Germinal center (tissue), 1 donor: ENCODE measurements at regions not wholly inside any gene's neighbourhood (a gene's known extent, or its start where the extent isn't known, plus 50 kb on each side); places are given as distances from the start of the nearest gene placed in this dataset.

Experiments used
- DNase-seq: peaks from one replicate; pipeline ENCODE4 v3.0.0; 2012; ENCODE audit warnings: mixed read lengths, low spot score

- DNase-seq: no peak
Observed at GRCh38 chr4:89665662-89666061, 171.3 kb downstream of the SNCA start.

- no peak for DNase-seq
Observed at GRCh38 chr4:89664521-89664920, 172.4 kb downstream of the SNCA start.

- DNase-seq: no peak
Observed at GRCh38 chr4:89661173-89661899, 175.6 kb downstream of the SNCA start.

GRCh38 chr4:89660444-89661172, 176.4 kb downstream of the SNCA start:
- DNase-seq: no peak

GRCh38 chr4:89658701-89659024, 178.3 kb downstream of the SNCA start:
- DNase-seq: no peak

GRCh38 chr4:89657931-89658700, 178.8 kb downstream of the SNCA start:
- no peak for DNase-seq

- DNase-seq: no peak
Observed at GRCh38 chr4:89653012-89653411, 183.9 kb downstream of the SNCA start.

- no peak for DNase-seq
Observed at GRCh38 chr4:89645482-89645881, 191.5 kb downstream of the SNCA start.

GRCh38 chr4:89641367-89641687, 195.6 kb downstream of the SNCA start:
- DNase-seq: no peak

- no peak for DNase-seq
Observed at GRCh38 chr4:89640620-89641366, 196.2 kb downstream of the SNCA start.

- DNase-seq: no peak
Observed at GRCh38 chr4:89639395-89639794, 197.6 kb downstream of the SNCA start.

- DNase-seq: no peak
Observed at GRCh38 chr4:89625599-89626293, 211.2 kb downstream of the SNCA start.

GRCh38 chr4:89619206-89619962, 217.6 kb downstream of the SNCA start:
- DNase-seq: no peak

- no peak for DNase-seq
Observed at GRCh38 chr4:89618151-89618550, 218.8 kb downstream of the SNCA start.

GRCh38 chr4:89617317-89617716, 219.6 kb downstream of the SNCA start:
- DNase-seq: no peak

GRCh38 chr4:89616382-89616781, 220.6 kb downstream of the SNCA start:
- no peak for DNase-seq

- no peak for DNase-seq
Observed at GRCh38 chr4:89615051-89615450, 221.9 kb downstream of the SNCA start.

GRCh38 chr4:89614155-89614554, 222.8 kb downstream of the SNCA start:
- DNase-seq: no peak

- DNase-seq: no peak
Observed at GRCh38 chr4:89610236-89610635, 226.7 kb downstream of the SNCA start.

- DNase-seq: no peak
Observed at GRCh38 chr4:89609756-89610155, 227.2 kb downstream of the SNCA start.

GRCh38 chr4:89604951-89605350, 232.0 kb downstream of the SNCA start:
- no peak for DNase-seq
